Left lobe of liver (tissue), 2 donors: ENCODE measurements at regions not wholly inside any gene's neighbourhood (a gene's known extent, or its start where the extent isn't known, plus 50 kb on each side); places are given as distances from the start of the nearest gene placed in this dataset.

Source experiments
- ATAC-seq: fragments of 200-7000 bp; cut with Tn5 transposase; one replicate; pipeline ENCODE4 v1.9.1; 2020; ENCODE audit warnings: mild to moderate bottlenecking, moderate library complexity
- DNase-seq: peaks from one replicate; pipeline ENCODE4 v3.0.0-alpha.2; 2020; ENCODE audit warnings: low spot score
- donor health status: DM: no; HTN: no; CAD: no; lungs with moderate emphysema.
- donor health status: DM: no; HTN: yes; CAD: no.

DNA sequence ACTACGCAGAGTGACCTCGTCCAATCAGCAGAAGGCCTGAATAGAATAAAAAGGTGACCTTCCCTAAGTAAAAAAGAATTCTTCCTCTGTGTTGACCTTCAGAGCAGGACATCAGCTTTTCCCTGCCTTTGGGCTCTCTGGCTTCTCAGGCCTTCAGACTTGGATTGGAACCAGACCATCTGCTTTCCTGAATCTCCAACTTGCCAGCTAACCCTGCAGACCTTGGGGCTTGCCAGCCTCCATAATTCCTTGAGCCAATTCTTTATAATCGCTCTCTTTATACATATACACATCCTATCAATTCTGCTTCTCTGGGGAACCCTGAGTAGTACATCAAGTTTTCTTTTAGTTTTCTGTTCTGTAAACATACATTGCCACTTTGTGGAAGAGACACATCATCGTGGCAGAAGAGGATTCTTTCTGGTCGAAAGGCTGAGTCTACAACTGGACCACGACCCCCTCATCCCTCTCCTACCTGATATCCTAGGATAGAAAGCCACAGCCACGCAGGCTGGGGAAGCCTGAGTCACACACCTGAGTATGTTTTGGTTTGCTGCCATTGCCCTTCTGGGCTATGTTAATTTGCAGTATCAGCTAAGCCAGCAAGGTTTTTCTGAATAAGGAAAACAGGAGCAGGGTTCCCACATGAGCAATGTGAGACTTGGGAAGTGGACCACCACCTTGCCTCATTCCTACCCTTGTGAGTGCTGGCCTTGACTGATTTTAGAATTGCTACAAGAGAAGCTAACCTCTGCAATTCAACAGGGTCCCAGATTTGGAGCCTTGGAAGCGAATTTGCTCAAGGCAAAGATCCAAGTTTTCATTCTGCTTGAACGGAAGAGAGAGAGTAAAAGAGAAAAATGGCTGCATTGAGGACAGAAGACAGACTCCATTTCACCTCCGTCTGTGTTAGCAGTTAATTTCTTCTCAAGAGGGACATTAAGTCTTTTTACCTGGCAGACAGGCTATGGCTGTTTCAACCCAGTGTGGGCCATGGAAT, 445.2 kb upstream of the FZD8 start:
- DNase-seq = no peak
- ATAC-seq = no peak

DNA sequence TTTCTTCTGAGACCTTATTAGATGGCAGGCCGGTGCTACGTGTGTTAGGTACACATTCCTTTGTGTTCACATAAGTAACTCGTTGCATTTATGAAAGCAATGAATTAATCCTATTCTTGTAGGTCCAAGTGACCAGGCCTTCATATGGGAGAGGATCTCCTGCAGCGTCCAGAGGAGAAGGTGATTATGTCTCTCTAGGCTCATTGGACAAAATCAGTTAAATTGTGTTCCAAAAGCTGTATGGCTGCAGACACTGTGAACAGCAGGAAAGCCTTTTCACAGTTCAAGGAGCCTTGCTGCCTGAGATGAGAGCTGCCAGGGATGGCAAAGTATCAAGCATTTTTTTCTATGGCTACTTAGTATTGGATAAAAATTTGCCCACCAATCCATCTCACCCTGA, 433.1 kb upstream of the FZD8 start:
- ATAC-seq (no peak), DNase-seq (no peak)

DNA sequence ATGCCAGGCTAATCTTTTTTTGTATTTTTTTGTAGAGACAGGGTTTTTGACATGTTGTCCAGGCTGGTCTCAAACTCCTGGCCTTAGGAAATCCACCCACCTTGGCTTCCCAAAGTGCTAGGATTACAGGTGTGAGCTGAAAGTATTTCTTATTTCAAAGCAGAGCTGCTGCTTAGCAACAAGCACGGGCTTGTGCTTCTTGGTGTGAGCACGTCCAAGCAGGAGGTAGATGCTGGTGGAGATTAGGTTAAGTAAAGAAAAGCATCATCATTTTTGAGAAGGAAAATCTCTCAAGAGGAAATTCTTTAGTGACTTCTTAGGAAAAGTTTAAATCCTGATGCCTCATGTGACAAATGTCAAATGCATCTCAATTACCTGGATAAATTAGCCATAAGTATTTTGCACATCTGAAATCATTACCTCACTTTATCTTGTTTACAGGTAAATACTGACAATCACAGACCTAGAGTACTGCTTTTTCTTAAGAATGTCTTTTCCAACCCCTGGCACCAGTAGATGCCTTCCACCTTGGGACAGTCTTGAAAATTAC, 431.8 kb upstream of the FZD8 start:
- no peak for DNase-seq
- no peak for ATAC-seq

DNA sequence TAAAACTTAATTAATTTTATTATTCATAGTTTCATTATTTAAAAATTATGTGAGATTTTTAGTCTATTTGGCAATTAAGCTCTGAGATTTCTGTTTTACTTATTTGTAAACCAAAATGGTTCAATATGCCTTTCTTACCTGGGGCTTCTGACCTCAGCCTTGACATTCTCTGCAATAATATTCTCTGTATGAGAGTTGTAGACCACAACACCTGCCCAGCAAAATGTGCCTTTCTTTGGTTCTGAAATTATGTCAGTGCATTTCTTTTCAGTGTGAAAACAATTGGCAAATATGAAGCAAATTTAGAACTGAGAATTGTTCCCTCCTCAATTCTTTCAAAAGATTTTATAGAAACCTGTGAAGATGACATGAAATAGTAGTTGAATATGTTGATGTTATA, 426.4 kb upstream of the FZD8 start:
- DNase-seq = no peak
- no peak for ATAC-seq

DNA sequence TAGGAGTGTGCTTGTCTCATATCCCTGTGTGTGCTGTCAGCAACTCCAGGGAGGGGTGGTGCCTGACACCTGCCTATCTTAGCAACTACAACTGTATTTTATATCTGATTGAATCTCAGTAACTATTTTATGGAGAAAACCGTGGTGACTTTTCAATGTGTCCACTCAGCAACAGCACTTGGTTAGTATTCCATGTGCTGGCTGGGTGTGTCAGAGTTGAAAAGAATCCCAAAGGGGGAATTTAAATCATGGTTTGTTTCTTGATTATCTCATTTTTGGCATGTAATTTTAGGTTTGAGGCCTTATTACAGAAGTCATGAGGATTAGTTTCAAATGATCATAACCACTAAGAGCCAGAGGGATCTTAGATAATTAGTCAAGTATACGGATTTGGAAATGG, 425.7 kb upstream of the FZD8 start:
- ATAC-seq (no peak), DNase-seq (no peak)

DNA sequence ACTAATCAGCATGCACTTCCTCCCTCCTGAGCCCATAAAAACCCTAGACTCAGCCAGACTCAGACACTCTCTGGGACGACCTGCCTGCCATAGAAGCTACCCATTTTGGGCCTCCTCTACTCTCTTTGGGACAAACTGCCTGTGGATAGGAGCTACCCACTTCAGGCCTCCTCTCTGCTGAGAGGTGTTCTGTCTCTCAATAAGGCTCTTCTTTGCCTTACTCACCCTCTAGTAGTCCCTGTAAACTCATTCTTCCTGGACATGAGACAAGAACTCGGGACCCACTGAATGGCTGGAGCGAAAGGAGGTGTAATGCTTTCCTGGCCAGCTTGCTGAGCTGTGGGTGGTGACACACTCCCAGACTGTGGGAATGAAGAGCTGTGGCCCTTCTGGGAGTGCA, 424.8 kb upstream of the FZD8 start:
- ATAC-seq (no peak), DNase-seq (no peak)

DNA sequence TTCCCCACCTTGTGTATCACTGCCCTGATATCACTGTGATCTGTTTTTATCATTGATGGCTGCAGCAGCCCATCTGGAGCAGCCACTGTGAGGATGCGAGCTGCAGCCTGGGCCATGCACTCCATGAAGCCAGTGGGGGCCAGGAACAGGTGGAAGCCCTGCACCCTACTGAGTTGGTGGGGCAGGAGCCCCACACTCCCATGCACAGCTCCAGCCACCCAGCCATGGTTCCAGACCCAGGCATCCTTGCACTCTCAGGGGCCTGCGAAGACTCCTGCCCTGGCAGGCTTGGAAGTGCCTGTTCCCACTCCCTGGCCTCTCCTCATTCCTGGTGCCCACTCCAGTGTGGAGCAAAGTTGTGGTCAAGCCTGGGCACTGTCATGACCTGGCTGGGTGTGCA, 424.0 kb upstream of the FZD8 start:
- DNase-seq (no peak), ATAC-seq (no peak)

DNA sequence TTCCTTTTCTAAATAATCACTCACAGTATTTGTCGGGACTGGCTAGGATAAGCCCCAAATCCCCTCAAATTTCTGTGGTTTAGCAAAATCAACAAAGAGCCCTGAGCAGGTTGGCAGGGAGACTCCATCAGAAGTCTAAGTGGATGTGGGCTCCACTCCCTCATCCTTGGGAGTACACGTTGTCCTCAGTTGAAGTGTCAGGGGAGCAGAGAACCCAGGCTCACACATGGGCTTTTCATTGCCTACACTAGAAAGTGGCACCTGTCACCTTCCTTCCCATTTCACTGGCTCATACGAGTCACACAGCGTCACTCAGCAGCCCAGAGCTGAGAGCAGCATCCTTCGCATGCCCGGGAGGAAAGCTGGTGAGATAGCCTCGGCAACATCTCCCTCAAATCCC, 421.3 kb upstream of the FZD8 start:
- DNase-seq (no peak), ATAC-seq (no peak)

DNA sequence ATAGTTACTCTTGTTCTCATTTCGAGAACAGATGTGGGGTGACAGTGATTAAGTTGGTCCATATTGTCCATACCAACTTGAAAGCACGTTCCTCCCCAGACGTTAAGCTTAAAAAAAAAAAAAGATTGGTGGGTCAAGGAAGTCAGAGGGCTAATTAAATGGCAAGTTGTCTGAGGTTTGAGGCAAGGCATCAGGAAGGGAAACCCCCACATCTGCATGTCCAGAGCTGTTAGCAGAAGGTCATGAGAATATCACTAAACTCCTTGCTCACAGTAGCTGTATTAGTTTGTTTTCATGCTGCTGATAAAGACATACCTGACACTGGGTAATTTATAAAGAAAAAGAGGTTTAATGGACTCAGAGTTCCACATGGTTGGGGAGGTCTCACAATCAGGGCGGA, 415.6 kb upstream of the FZD8 start:
- ATAC-seq (no peak), DNase-seq (no peak)

DNA sequence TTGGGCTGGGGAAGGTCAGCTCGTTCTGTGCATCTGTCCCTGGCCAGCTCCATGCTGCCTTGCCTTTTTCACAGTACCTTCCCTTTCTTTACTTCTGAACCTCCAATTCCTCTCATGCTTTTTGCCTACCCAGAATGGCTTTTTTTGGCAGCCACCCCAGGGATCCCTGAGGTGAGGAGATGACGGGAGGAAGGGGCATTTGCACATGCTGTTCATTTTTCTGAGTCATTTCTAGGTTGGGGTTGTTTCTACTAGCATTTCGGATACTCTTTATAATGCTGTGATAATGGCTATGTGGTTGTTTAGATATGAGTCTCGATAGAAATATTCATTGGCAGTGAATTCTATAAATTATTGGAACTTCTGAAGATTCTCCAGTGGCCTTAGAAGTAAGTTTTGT, 415.1 kb upstream of the FZD8 start:
- DNase-seq = no peak
- ATAC-seq = no peak

DNA sequence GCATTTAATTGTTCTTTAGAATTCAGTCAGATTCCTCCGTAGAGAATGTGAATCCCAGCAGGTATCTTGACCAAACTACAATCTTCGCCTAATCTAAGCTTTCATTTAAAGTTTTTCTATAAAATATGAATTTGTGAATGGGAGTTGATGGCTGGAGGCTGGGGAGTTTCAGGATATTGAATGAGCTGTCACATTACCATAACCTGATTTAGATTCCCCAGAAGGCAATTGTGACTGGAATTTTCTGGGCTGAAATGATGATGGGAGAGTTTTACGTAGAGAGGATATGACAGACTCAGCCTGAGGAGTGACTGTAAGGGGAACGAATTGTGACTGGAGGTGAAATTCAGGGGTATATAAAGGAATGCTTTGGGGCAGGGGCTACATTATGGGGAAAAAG, 411.7 kb upstream of the FZD8 start:
- no peak for DNase-seq
- ATAC-seq = no peak

DNA sequence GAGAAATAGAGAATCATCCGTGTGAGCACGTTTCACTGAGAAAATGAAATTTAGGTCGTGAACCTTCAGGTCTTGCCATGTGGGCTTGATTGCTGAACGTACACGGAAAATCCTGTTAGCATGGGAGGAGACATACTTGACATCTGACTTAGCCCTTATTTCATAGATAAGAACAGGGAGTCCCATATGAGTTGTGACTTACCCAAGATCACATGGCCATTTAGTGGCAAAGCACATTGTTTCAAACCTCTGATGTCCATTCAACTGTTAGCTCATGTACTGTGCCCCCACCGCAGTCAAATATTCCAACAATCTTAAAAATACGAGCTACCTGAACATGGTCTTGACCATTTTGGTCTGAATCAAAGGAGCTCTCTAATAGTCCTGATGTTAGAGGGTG, 411.2 kb upstream of the FZD8 start:
- no peak for DNase-seq
- ATAC-seq = no peak

DNA sequence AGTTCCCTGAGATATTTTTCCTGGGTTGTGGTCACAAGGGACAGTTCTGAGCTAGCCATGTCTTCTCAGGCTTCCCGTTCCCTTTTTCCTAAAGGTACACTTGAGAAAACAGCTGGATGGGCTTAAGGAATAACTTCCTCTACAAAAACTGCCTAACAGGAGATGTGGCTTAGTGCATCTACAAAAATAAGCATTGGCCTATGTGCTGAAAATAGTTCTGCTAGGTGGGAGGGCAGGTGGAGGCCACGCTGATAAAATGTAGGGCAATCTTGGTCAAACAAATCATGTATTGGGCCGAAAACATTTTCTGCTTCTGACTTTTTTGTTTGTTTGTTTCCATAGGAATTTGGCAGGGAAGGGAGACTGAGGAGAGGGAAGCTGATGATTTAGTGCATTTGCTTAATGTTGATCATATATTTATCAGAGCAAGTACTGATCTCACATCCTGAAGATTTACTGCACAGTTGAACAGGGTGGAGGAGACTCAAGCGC, 409.4 kb upstream of the FZD8 start:
- DNase-seq (no peak), ATAC-seq (no peak)

DNA sequence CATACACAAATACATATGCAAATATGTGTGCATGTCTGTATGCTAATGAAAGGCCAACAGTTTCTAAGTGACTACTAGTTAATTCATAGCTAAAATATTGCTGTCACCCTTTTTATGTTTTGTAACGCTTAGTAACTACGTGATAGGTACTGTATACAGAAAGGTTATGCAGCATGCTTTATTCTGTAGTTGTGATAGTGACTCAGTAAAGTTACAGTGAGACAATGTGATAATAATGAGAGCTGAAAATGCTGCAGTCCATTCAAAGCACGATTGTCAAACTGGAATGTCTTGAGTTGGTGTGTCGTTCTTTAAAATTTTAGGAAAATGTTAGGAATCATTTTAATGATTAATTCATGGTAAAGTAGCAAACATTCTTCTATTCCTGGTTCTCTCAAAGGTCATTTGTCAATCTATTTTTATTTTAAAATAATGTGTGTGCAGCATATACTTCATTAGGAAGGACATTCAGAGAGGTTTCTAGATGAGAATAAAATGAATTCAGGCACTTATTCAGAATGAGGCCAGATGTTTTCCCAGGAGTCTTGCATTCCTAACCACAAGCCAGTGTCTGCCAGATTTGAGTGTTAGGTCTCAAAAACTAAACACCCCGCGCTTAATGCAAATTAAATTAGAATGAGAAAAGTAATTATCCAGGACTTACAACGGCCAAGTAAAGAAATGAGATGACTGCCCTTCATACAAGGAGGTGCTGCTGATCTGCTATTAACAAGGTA, 408.8 kb upstream of the FZD8 start:
- DNase-seq (no peak), ATAC-seq (no peak)

DNA sequence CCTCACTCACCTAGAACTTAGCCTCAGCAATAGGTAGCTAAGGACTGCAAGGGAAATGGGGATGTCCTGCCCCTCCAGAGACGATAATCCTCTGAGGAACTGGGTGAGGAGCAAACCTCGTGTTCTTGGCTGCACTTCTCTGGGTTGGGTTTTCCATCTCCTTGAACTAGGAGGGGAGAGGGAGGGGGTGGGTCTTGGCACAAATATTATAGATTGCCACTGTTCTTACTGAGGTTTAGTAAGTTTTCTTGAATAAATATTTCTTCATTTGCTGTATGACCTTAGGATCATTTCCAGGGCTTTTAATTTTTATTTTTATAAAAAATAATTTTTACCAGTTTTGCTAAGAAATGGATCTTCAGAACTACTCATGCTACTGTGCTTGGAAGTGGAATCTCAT, 406.7 kb upstream of the FZD8 start:
- DNase-seq (no peak), ATAC-seq (no peak)

DNA sequence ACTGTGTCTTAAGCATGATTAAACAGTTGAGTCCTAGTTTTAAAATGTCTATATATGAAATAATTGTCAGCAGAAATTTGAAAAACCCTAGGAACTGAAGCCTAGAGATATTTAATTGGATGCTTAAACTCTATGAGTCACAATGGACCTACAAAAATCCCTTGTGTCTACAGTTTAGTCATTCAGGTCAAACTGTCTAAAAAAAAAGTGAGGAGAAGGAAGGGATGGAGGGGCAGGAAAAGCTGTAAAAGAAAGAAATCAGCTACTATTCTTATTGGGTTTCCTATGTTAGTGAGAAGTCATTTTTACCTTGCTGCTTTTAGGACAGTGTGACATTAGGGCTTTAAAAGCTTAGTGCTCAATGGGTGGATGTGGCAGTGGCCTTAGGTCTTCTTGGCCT, 406.1 kb upstream of the FZD8 start:
- ATAC-seq (no peak), DNase-seq (no peak)

DNA sequence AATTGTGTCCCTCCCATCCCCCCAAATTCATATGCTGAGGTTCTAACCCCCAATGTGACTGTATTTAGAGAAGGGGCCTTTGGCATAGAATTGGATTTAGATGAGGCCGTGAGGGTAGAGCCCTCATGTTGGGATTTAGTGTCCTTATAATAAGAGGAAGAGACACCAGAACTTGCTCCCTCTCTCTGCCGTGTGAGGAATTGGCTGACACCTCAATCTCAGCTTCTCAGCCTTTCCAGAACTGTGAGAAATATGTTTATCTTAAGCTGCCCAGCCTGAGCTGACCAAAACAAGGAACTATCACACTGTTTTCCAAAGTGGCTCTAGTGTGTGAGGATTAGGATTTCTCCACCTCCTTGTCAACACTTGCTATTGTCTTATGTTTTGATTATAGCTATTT, 400.0 kb upstream of the FZD8 start:
- ATAC-seq (no peak), DNase-seq (no peak)

DNA sequence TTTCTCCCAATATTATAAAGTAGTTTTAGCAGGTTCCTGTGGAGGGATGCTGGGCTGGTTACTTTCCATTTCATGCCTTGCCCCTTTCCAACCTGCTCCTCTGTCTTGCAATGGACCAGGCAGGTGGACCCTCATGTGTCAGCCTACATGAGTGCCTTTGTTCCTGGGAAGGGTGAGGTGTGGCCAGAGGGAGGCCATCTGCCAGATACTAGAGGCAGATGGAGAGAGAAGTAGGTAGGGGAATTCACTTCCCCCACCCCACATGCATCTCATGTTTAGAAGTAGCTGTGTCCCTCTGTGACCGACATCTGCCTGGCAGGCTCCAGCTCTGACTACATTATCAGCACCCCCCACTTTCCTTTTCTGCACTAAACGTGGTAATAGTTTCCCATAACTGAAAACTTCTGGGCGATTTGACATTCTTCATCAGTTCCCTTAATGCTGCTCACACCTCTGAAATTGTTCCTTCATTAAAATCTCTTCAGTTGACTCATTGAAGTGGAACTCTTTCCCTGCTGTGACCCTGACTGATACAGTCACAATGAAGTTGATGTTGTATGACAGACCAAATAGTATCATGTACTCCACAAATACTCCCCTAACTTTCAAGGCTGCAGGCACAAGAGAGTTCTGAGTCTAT, 396.3 kb upstream of the FZD8 start:
- DNase-seq = no peak
- no peak for ATAC-seq

DNA sequence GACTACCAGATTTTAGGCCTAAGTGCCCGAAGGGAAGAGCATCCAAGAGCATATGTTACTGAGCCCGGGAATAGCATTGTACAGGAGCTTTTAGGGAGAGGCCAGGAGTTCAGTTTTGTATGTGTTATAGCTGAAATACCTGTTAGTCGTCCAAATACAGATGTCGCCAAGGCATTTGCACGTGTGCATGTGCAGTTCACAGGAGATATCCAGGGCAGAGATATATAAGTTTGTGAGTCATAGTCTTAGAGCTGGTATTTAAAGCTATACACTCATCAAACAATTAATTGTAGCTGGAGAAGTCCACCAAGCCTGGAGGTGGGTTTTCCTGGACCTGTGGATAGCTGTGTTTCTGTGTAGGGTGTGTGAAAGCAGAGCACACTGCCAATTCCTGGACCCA, 394.0 kb upstream of the FZD8 start:
- no peak for DNase-seq
- no peak for ATAC-seq

DNA sequence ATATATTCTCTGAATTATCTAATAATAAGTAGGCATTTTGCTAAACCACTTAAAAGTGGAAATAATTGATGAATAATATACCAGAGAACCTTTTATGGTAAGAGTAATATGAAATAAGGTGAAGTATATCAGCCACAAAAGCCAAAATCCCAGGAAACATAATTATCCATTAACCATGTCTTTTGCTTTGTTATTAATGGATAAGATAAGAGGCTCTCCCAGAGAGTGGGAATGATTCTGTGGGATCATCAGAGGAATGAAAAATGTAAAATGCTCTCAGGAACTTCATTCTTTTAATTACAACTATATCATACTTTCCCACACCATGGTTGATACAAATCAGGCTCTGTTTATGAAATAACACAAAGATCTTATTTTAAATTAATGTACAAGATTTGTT, 391.7 kb upstream of the FZD8 start:
- no peak for ATAC-seq
- no peak for DNase-seq

DNA sequence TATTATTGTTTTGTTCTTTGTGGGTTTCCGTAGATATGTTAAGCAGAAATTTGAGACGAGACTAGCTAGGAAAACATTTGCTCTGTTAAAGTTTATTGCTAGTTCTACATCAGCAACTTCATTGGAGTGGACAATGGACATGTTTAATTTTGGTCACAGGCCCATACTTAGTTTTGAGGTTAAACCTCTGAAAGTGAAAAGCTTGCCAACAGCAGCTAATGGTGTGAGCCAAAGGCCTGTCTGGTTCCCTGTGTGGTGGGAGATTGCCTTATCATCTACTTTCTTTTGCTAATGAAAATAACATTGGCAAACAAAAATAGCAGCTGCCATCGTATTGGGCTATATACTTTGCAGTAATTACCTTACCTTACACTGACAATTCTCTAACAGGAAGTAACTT, 388.4 kb upstream of the FZD8 start:
- no peak for ATAC-seq

More for the DNA sequence above, 388.4 kb upstream of the FZD8 start:
- DNase-seq = no peak
